CD14-positive monocyte (primary cell): ENCODE measurements at regions not wholly inside any gene's neighbourhood (a gene's known extent, or its start where the extent isn't known, plus 50 kb on each side); places are given as distances from the start of the nearest gene placed in this dataset.

ENCODE experiments used
- DNase-seq, 3 donors: peaks; one replicate each; pipeline ENCODE4 v3.0.0-alpha.2; 2011 to 2022
- H2AFZ ChIP-seq: 2 replicates; pipeline ENCODE4 v1.6.0; 2012; ENCODE audit warnings: mild to moderate bottlenecking, low read depth, low read length, inconsistent platforms; ENCODE audit not compliant: insufficient read depth, poor library complexity, severe bottlenecking
- H3K27ac ChIP-seq, 2 donors: 1 replicate in 1 of 2; 2 replicates in 1 of 2; pipeline ENCODE4 v1.5.1; 2012 to 2013; ENCODE audit warnings: low read length in 2 of 2, control low read depth in 1 of 2, inconsistent platforms in 1 of 2, low read depth in 1 of 2, mild to moderate bottlenecking in 1 of 2
- H3K27me3 ChIP-seq, 2 donors: one replicate each; pipeline versions ENCODE4 v1.6.0 to v1.6.1; 2011 to 2013; ENCODE audit warnings: low read length in 2 of 2; ENCODE audit not compliant: control insufficient read depth in 2 of 2, insufficient read depth in 2 of 2
- H3K36me3 ChIP-seq, 2 donors: replicated peaks in 1 of 2; 1 replicate in 1 of 2; 2 replicates in 1 of 2; pipeline versions ENCODE4 v1.5.1 to v1.6.1; 2012 to 2013; ENCODE audit warnings: low read length in 2 of 2, control low read depth in 1 of 2, inconsistent platforms in 1 of 2, mild to moderate bottlenecking in 1 of 2; ENCODE audit not compliant: insufficient read depth in 2 of 2, control insufficient read depth in 1 of 2
- H3K4me1 ChIP-seq, 2 donors: 1 replicate in 1 of 2; 2 replicates in 1 of 2; pipeline versions ENCODE4 v1.5.1 to v1.6.1; 2012 to 2013; ENCODE audit warnings: low read length in 2 of 2, control low read depth in 1 of 2, inconsistent platforms in 1 of 2, mild to moderate bottlenecking in 1 of 2, moderate library complexity in 1 of 2; ENCODE audit not compliant: insufficient read depth in 2 of 2, control insufficient read depth in 1 of 2
- H3K4me2 ChIP-seq: replicated peaks from 2 replicates; pipeline ENCODE3; 2012; ENCODE audit warnings: low read length, moderate library complexity, mild to moderate bottlenecking; ENCODE audit not compliant: poor library complexity, severe bottlenecking; ENCODE audit errors: extremely low read depth
- H3K4me3 ChIP-seq, 3 experiments: fragments of 200-600 bp in 1 of 3; sonication (generic) in 1 of 3; replicated peaks in 1 of 3; 1 replicate in 2 of 3; 2 replicates in 1 of 3; pipeline ENCODE4 v1.5.1; 2011 to 2013; ENCODE audit warnings: low read length in 3 of 3, mild to moderate bottlenecking in 3 of 3, control low read depth in 2 of 3, low read depth in 2 of 3, inconsistent platforms in 1 of 3, moderate library complexity in 1 of 3
- H3K79me2 ChIP-seq: 2 replicates; pipeline ENCODE4 v1.6.0; 2012; ENCODE audit warnings: mild to moderate bottlenecking, control low read depth, inconsistent platforms, low read length, moderate library complexity; ENCODE audit not compliant: insufficient read depth
- H3K9ac ChIP-seq: 2 replicates; pipeline ENCODE4 v1.6.0; 2017; ENCODE audit warnings: low read length, mild to moderate bottlenecking; ENCODE audit not compliant: insufficient read depth, poor library complexity, severe bottlenecking
- H3K9me3 ChIP-seq, 2 donors: replicated peaks in 1 of 2; 1 replicate in 1 of 2; 2 replicates in 1 of 2; pipeline versions ENCODE4 v1.5.1 to v1.6.1; 2012 to 2013; ENCODE audit warnings: low read length in 2 of 2, control low read depth in 1 of 2; ENCODE audit not compliant: control insufficient read depth in 1 of 2, insufficient read depth in 1 of 2
- H4K20me1 ChIP-seq: 2 replicates; pipeline ENCODE4 v1.6.0; 2012; ENCODE audit warnings: mild to moderate bottlenecking, low read length, control low read depth, moderate library complexity; ENCODE audit not compliant: insufficient read depth
- H3K27ac Mint-ChIP-seq, 7 donors: one replicate each; pipeline ENCODE4 v1.8.0; 2020; ENCODE audit warnings: mild to moderate bottlenecking in 7 of 7, mixed read lengths in 7 of 7, moderate library complexity in 6 of 7, inconsistent platforms in 2 of 7
- H3K27me3 Mint-ChIP-seq, 3 donors: one replicate each; pipeline ENCODE4 v1.8.0; 2021 to 2022; ENCODE audit warnings: low read depth in 3 of 3, mild to moderate bottlenecking in 3 of 3, mixed read lengths in 3 of 3, moderate library complexity in 3 of 3, inconsistent platforms in 1 of 3
- H3K36me3 Mint-ChIP-seq, 2 donors: one replicate each; pipeline ENCODE4 v1.8.0; 2020; ENCODE audit warnings: mixed read lengths in 2 of 2, inconsistent platforms in 1 of 2, mild to moderate bottlenecking in 1 of 2
- H3K4me1 Mint-ChIP-seq: one replicate; pipeline ENCODE4 v1.8.0; 2020; ENCODE audit warnings: mild to moderate bottlenecking, mixed read lengths
- H3K4me3 Mint-ChIP-seq, 2 donors: one replicate each; pipeline ENCODE4 v1.8.0; 2020; ENCODE audit warnings: mild to moderate bottlenecking in 2 of 2, mixed read lengths in 2 of 2, moderate library complexity in 1 of 2
- H3K9me3 Mint-ChIP-seq, 7 donors: one replicate each; pipeline ENCODE4 v1.8.0; 2020 to 2022; ENCODE audit warnings: mixed read lengths in 7 of 7, mild to moderate bottlenecking in 6 of 7, moderate library complexity in 6 of 7, inconsistent platforms in 2 of 7
- CTCF ChIP-seq: fragments of 200-600 bp; IDR thresholded peaks from one replicate; pipeline ENCODE4 v1.8.0; 2022; ENCODE audit warnings: antibody characterized with exemption, mild to moderate bottlenecking
- WGBS: methylation state at CpG from one replicate; pipeline ENCODE4 v1.1.5; 2013; ENCODE audit warnings: missing lambda C conversion rate; ENCODE audit not compliant: insufficient coverage; 5-methylcytosine and 5-hydroxymethylcytosine counted together
- intact Hi-C, 2 donors: fragments of 100-400 bp; cut with micrococcal nuclease; formaldehyde crosslinking; loops; one replicate each; pipeline versions ENCODE4 v1.15.0 to v1.15.1; 2023

DNA sequence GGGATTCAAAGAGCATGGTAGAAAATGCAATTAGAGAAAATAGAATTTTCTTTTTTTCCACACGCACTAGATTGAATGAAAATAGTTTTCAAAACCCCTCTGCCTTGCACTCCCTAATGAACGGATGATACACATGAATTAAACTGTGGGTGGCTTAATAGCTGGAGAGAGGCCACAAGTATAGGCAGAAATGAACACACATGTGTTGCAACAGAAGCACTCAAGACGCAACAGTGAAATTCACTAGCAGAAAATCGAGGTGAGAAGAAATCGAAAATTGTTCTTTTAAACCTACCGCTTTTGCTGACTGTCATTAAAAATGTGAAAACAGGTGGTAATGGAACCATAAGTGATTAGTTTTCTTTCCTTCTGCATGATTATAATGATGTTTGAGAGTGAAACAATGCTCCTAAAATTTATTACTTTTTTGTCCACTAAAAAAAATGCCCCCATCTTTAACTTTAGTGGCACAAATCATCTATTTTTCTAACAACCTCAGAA, 59.3 kb upstream of the GPCPD1 start:
- no peak for TF ChIP-seq CTCF
- H3K36me3 Mint-ChIP-seq: peaks cover 3% of the 10 kb centered on the region in 2 donors
- Histone ChIP-seq H3K79me2 (no peaks in the 10 kb centered on the region), H3K36me3 (no peaks in the 10 kb centered on the region), H3K4me2 (peak overlapping the region; percentile 29), H3K9ac (no peak overlapping the region), H3K9me3 (no peaks in the 10 kb centered on the region), H2AFZ (no peak overlapping the region), H4K20me1 (no peaks in the 10 kb centered on the region), H3K4me1 (peaks cover 68 to 71% of the 10 kb centered on the region in 2 donors), H3K27ac (peak overlapping the region in 1 of 2 donors; percentile 90), H3K4me3 (peak overlapping the region in 1 of 3 experiments; percentile 36), H3K27me3 (no peaks in the 10 kb centered on the region)
- intact Hi-C loops: no loop called here
- peak in 2 of 3 donors; percentile 33 to 64 for DNase-seq
- H3K27ac Mint-ChIP-seq: peak overlapping the region; percentile 76 to 98 (median 97)
- H3K4me3 Mint-ChIP-seq: no peak overlapping the region
- H3K9me3 Mint-ChIP-seq: peaks cover 0 to 2% (median 0%) of the 10 kb centered on the region in 7 donors
- no peaks in the 10 kb centered on the region for H3K27me3 Mint-ChIP-seq
- 23% methylated on average over 2 of the region's 6 CpGs for WGBS
- H3K4me1 Mint-ChIP-seq: peaks cover 58% of the 10 kb centered on the region

DNA sequence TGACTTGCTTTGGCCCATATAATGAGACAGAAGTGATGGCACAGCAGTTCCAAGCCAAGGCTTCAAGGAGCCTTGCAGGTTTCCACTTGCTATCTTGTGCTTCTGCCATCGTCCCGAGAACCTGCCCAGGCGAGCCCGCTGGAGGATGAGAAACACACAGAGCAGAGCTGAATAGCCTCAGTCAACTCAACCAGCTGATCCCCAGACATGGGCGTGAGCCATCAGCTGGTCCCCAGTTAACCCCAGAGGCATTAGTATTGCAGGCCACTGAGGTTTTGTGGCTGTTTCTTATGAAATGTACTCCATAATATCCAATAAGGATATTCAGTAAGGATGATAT, 57.7 kb upstream of the GPCPD1 start:
- Histone ChIP-seq H3K4me3 (no peak overlapping the region), H3K4me1 (peaks cover 53 to 56% of the 10 kb centered on the region in 2 donors), H3K27ac (no peak overlapping the region), H3K9ac (no peak overlapping the region), H3K27me3 (no peaks in the 10 kb centered on the region), H3K4me2 (no peak overlapping the region), H2AFZ (no peak overlapping the region), H3K79me2 (no peaks in the 10 kb centered on the region), H4K20me1 (no peaks in the 10 kb centered on the region), H3K9me3 (no peaks in the 10 kb centered on the region), H3K36me3 (no peaks in the 10 kb centered on the region)
- TF ChIP-seq CTCF: no peak
- intact Hi-C loops: no loop called here
- H3K27ac Mint-ChIP-seq: peak overlapping the region in 2 of 7 donors; percentile 3 to 96
- WGBS: 98% methylated on average over 4 of the region's 5 CpGs
- no peak for DNase-seq
- H3K4me3 Mint-ChIP-seq: no peak overlapping the region
- no peaks in the 10 kb centered on the region for H3K27me3 Mint-ChIP-seq
- peaks cover 0 to 2% (median 0%) of the 10 kb centered on the region in 7 donors for H3K9me3 Mint-ChIP-seq
- H3K4me1 Mint-ChIP-seq: peaks cover 45% of the 10 kb centered on the region
- H3K36me3 Mint-ChIP-seq: peaks cover 3% of the 10 kb centered on the region in 2 donors
